A549 (cell line): ENCODE measurements at regions not wholly inside any gene's neighbourhood (a gene's known extent, or its start where the extent isn't known, plus 50 kb on each side); places are given as distances from the start of the nearest gene placed in this dataset.

Experiments
- CBX2 ChIP-seq: fragments of 200-600 bp; sonication (generic); IDR thresholded peaks from 2 replicates; pipeline ENCODE4 v1.6.1; 2016; ENCODE audit warnings: low read depth, mild to moderate bottlenecking, borderline replicate concordance
- EHF ChIP-seq: fragments of 250-450 bp; sonication (Bioruptor Pico); IDR thresholded peaks from 2 replicates; pipeline ENCODE4 v1.5.0; 2020; ENCODE audit warnings: mild to moderate bottlenecking
- ESRRA ChIP-seq: fragments of 150-350 bp; IDR thresholded peaks from 2 replicates; pipeline ENCODE4 v1.6.1; 2014; ENCODE audit warnings: mild to moderate bottlenecking, low read length, borderline replicate concordance
- MAZ ChIP-seq: fragments of 150-350 bp; IDR thresholded peaks from 2 replicates; pipeline ENCODE4 v1.6.1; 2014; ENCODE audit warnings: antibody characterized with exemption, low read depth, low read length, borderline replicate concordance
- MYC ChIP-seq: IDR thresholded peaks from 2 replicates; pipeline ENCODE4 v1.6.1; 2012; ENCODE audit warnings: mild to moderate bottlenecking, inconsistent platforms, low read length, improper control_type of control experiment, borderline replicate concordance
- POLR2A ChIP-seq: IDR thresholded peaks from 2 replicates; pipeline ENCODE4 v1.6.1; 2012; ENCODE audit warnings: mild to moderate bottlenecking, low read length
- RNF2 ChIP-seq: fragments of 200-600 bp; sonication (generic); IDR thresholded peaks from 2 replicates; pipeline ENCODE4 v1.6.1; 2016; ENCODE audit warnings: low read depth, mild to moderate bottlenecking, antibody characterized with exemption, moderate library complexity, borderline replicate concordance
- SREBF2 ChIP-seq: fragments of 450-650 bp; IDR thresholded peaks from 2 replicates; pipeline ENCODE4 v1.6.1; 2014; ENCODE audit warnings: mild to moderate bottlenecking, moderate library complexity
- ZSCAN20 ChIP-seq: fragments of 250-450 bp; sonication (Bioruptor Pico); IDR thresholded peaks from 2 replicates; pipeline ENCODE4 v1.8.0; 2022; ENCODE audit warnings: mild to moderate bottlenecking, moderate library complexity
- TF ChIP-seq, protein P1 (sequence below): fragments of >200 bp; sonication (Bioruptor Twin); formaldehyde crosslinking; IDR thresholded peaks from 3 replicates; pipeline ENCODE4 v1.5.1; 2016
- TF ChIP-seq, protein P2 (sequence below): fragments of 200-600 bp; sonication (generic); IDR thresholded peaks from 2 replicates; pipeline ENCODE4 v1.6.1; 2016; ENCODE audit warnings: antibody characterized with exemption, mild to moderate bottlenecking, moderate library complexity

DNA sequence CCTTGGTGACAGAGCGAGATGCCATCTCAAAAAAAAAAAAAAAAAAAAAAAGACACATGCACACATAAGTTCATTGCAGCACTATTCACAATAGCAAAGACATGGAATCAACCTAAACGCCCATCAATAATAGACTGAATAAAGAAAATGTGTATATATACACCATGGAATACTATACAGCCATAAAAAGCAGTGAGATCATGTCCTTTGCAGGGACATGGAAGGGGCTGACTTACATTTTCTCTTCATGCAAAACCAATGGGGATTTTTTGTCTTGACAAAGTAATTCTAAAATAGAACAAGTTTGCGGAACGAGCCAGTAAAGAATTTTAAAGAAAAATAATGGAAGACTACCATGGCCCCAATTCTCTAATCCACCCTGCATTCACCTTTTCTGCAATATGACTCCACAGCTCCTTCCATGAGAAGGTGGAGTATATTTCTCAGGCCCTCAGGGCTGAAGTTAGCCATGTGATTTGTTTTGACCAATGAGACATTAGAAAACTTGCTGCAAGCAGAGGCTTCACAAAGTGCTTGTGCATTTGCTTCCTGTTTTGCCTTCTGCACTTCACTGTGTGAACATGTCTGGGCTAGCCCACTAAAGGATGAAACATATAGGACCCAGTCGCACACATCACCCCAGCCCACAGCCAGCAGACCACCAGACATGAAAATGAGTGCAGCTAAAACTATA, 78.8 kb upstream of the NR5A2 start:
- no peak for TF ChIP-seq CBX2
- TF ChIP-seq, protein P1, sequence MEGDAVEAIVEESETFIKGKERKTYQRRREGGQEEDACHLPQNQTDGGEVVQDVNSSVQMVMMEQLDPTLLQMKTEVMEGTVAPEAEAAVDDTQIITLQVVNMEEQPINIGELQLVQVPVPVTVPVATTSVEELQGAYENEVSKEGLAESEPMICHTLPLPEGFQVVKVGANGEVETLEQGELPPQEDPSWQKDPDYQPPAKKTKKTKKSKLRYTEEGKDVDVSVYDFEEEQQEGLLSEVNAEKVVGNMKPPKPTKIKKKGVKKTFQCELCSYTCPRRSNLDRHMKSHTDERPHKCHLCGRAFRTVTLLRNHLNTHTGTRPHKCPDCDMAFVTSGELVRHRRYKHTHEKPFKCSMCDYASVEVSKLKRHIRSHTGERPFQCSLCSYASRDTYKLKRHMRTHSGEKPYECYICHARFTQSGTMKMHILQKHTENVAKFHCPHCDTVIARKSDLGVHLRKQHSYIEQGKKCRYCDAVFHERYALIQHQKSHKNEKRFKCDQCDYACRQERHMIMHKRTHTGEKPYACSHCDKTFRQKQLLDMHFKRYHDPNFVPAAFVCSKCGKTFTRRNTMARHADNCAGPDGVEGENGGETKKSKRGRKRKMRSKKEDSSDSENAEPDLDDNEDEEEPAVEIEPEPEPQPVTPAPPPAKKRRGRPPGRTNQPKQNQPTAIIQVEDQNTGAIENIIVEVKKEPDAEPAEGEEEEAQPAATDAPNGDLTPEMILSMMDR, result no peak
- TF ChIP-seq, protein P2, sequence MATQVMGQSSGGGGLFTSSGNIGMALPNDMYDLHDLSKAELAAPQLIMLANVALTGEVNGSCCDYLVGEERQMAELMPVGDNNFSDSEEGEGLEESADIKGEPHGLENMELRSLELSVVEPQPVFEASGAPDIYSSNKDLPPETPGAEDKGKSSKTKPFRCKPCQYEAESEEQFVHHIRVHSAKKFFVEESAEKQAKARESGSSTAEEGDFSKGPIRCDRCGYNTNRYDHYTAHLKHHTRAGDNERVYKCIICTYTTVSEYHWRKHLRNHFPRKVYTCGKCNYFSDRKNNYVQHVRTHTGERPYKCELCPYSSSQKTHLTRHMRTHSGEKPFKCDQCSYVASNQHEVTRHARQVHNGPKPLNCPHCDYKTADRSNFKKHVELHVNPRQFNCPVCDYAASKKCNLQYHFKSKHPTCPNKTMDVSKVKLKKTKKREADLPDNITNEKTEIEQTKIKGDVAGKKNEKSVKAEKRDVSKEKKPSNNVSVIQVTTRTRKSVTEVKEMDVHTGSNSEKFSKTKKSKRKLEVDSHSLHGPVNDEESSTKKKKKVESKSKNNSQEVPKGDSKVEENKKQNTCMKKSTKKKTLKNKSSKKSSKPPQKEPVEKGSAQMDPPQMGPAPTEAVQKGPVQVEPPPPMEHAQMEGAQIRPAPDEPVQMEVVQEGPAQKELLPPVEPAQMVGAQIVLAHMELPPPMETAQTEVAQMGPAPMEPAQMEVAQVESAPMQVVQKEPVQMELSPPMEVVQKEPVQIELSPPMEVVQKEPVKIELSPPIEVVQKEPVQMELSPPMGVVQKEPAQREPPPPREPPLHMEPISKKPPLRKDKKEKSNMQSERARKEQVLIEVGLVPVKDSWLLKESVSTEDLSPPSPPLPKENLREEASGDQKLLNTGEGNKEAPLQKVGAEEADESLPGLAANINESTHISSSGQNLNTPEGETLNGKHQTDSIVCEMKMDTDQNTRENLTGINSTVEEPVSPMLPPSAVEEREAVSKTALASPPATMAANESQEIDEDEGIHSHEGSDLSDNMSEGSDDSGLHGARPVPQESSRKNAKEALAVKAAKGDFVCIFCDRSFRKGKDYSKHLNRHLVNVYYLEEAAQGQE, result no peak
- TF ChIP-seq MYC, result no peak
- TF ChIP-seq POLR2A, result no peak
- no peak for TF ChIP-seq MAZ
- TF ChIP-seq ZSCAN20 (CRISPR knock-in tag), result no peak
- no peak for TF ChIP-seq ESRRA
- TF ChIP-seq EHF, result no peak
- TF ChIP-seq SREBF2, result no peak
- no peak for TF ChIP-seq RNF2
